ENCODE measurements at regions not wholly inside any gene's neighbourhood (a gene's known extent, or its start where the extent isn't known, plus 50 kb on each side); places are given as distances from the start of the nearest gene placed in this dataset.

- H3K9me3 ChIP-seq, result no peaks in the 10 kb centered on the region
- no peak overlapping the region for H3K27ac ChIP-seq
- no peaks in the 10 kb centered on the region for H3K27me3 ChIP-seq
- no peak for DNase-seq
- intact Hi-C loops (cut with DNase I; ENCODE audit: low total_unique reads), result no loop called here
- 90 to 92% methylated on average over 3 of the region's 3 CpGs for WGBS, 2 donors
- H3K4me1 ChIP-seq, result no peaks in the 10 kb centered on the region
- H3K4me3 ChIP-seq, result no peak overlapping the region
- no peaks in the 10 kb centered on the region for H3K36me3 ChIP-seq (ENCODE audit: low read depth, missing control alignments)
- no peak for TF ChIP-seq POLR2A (IDR thresholded peaks at IDR 0.05)
- TF ChIP-seq CTCF (IDR thresholded peaks at IDR 0.05), result no peak
These were observed 775.5 kb upstream of the AMELY start for GRCh38 chrY:7687086-7687485.

- WGBS, 2 donors, result 85 to 88% methylated on average over 2 of the region's 2 CpGs
- no peak overlapping the region for H3K27ac ChIP-seq
- H3K4me1 ChIP-seq, result no peaks in the 10 kb centered on the region
These were observed 773.0 kb upstream of the AMELY start for GRCh38 chrY:7684546-7684945.

GRCh38 chrY:7682386-7682785 lies 770.8 kb upstream of the AMELY start:
- intact Hi-C loops (cut with DNase I; ENCODE audit: low total_unique reads), result no loop called here
- Histone ChIP-seq H3K4me1 (no peaks in the 10 kb centered on the region), H3K27me3 (no peaks in the 10 kb centered on the region), H3K9me3 (no peaks in the 10 kb centered on the region), H3K27ac (no peak overlapping the region), H3K36me3 (ENCODE audit: low read depth, missing control alignments) (no peaks in the 10 kb centered on the region), H3K4me3 (no peak overlapping the region)
- TF ChIP-seq CTCF (IDR thresholded peaks at IDR 0.05), result no peak
- TF ChIP-seq POLR2A (IDR thresholded peaks at IDR 0.05), result no peak
- no peak for DNase-seq

More at GRCh38 chrY:7684546-7684945, 773.0 kb upstream of the AMELY start:
- TF ChIP-seq POLR2A (IDR thresholded peaks at IDR 0.05), result no peak
- no peak for TF ChIP-seq CTCF (IDR thresholded peaks at IDR 0.05)
- Histone ChIP-seq H3K36me3 (ENCODE audit: low read depth, missing control alignments) (no peaks in the 10 kb centered on the region), H3K4me3 (no peak overlapping the region), H3K9me3 (no peaks in the 10 kb centered on the region), H3K27me3 (no peaks in the 10 kb centered on the region)
- intact Hi-C loops (cut with DNase I; ENCODE audit: low total_unique reads), result no loop called here
- no peak for DNase-seq

- Histone ChIP-seq H3K36me3 (ENCODE audit: low read depth, missing control alignments) (no peaks in the 10 kb centered on the region), H3K27me3 (no peaks in the 10 kb centered on the region), H3K9me3 (no peaks in the 10 kb centered on the region), H3K27ac (no peak overlapping the region), H3K4me1 (no peaks in the 10 kb centered on the region), H3K4me3 (no peak overlapping the region)
- intact Hi-C loops (cut with DNase I; ENCODE audit: low total_unique reads), result no loop called here
- 100% methylated on average over 1 to 4 of the region's 4 CpGs for WGBS, 2 donors
- TF ChIP-seq POLR2A (IDR thresholded peaks at IDR 0.05), result no peak
- TF ChIP-seq CTCF (IDR thresholded peaks at IDR 0.05), result no peak
- no peak for DNase-seq
These were observed 769.9 kb upstream of the AMELY start for GRCh38 chrY:7681426-7681825.

- H3K4me3 ChIP-seq, result no peak overlapping the region
- WGBS, 2 donors, result 100% methylated on average over 2 of the region's 2 CpGs; no CpG with 5 or more reads in 1 of the 2 donors
- no peaks in the 10 kb centered on the region for H3K36me3 ChIP-seq (ENCODE audit: low read depth, missing control alignments)
- H3K9me3 ChIP-seq, result no peaks in the 10 kb centered on the region
- no peaks in the 10 kb centered on the region for H3K4me1 ChIP-seq
- H3K27me3 ChIP-seq, result no peaks in the 10 kb centered on the region
- DNase-seq, result no peak
- no peak for TF ChIP-seq POLR2A (IDR thresholded peaks at IDR 0.05)
- TF ChIP-seq CTCF (IDR thresholded peaks at IDR 0.05), result no peak
- H3K27ac ChIP-seq, result no peak overlapping the region
- intact Hi-C loops (cut with DNase I; ENCODE audit: low total_unique reads), result no loop called here
These were observed 762.9 kb upstream of the AMELY start for GRCh38 chrY:7674465-7674864.
